ENCODE measurements at regions not wholly inside any gene's neighbourhood (a gene's known extent, or its start where the extent isn't known, plus 50 kb on each side); places are given as distances from the start of the nearest gene placed in this dataset.

- no peak for DNase-seq (ENCODE audit: low spot score)
- no peaks in the 10 kb centered on the region for H3K27me3 ChIP-seq (replicated peaks; ENCODE audit: insufficient read depth)
- H3K9me3 ChIP-seq: no peaks in the 10 kb centered on the region
- H3K36me3 ChIP-seq: no peaks in the 10 kb centered on the region
- H3K4me1 ChIP-seq (ENCODE audit: control insufficient read depth in 1 of 2, low read depth in 2 of 2): peaks cover 17 to 52% of the 10 kb centered on the region in 2 donors
- no peak for TF ChIP-seq CTCF (IDR thresholded peaks at IDR 0.05)
- no peak overlapping the region for H3K4me3 ChIP-seq
- no peak for ATAC-seq (ENCODE audit: insufficient number of reproducible peaks, low FRiP score, low read depth)
- H3K27ac ChIP-seq: peak overlapping the region; percentile 6 to 18
These were observed 200.7 kb upstream of the SLC38A2 start for GRCh38 chr12:46573347-46573658.

GRCh38 chr12:46572644-46573346 is 200.2 kb upstream of the SLC38A2 start:
- H3K27me3 ChIP-seq (replicated peaks; ENCODE audit: insufficient read depth): no peaks in the 10 kb centered on the region
- peak overlapping the region; percentile 6 to 18 for H3K27ac ChIP-seq
- no peak for TF ChIP-seq CTCF (IDR thresholded peaks at IDR 0.05)
- no peaks in the 10 kb centered on the region for H3K36me3 ChIP-seq
- no peak for ATAC-seq (ENCODE audit: insufficient number of reproducible peaks, low FRiP score, low read depth)
- no peak overlapping the region for H3K4me3 ChIP-seq
- no peak for DNase-seq (ENCODE audit: low spot score)
- peaks cover 17 to 46% of the 10 kb centered on the region in 2 donors for H3K4me1 ChIP-seq (ENCODE audit: control insufficient read depth in 1 of 2, low read depth in 2 of 2)
- peaks cover 3% of the 10 kb centered on the region for H3K9me3 ChIP-seq

- Histone ChIP-seq H3K36me3 (no peaks in the 10 kb centered on the region), H3K4me3 (no peak overlapping the region), H3K27me3 (replicated peaks; ENCODE audit: insufficient read depth) (no peaks in the 10 kb centered on the region), H3K4me1 (ENCODE audit: control insufficient read depth in 1 of 2, low read depth in 2 of 2) (peaks cover 17 to 35% of the 10 kb centered on the region in 2 donors), H3K27ac (no peak overlapping the region), H3K9me3 (peaks cover 7% of the 10 kb centered on the region)
- no peak for TF ChIP-seq CTCF (IDR thresholded peaks at IDR 0.05)
- DNase-seq (ENCODE audit: low spot score): no peak
- no peak for ATAC-seq (ENCODE audit: insufficient number of reproducible peaks, low FRiP score, low read depth)
These were observed 199.0 kb upstream of the SLC38A2 start for GRCh38 chr12:46571608-46572007.

- Histone ChIP-seq H3K27ac (no peak overlapping the region), H3K27me3 (replicated peaks; ENCODE audit: insufficient read depth) (no peaks in the 10 kb centered on the region), H3K36me3 (no peaks in the 10 kb centered on the region), H3K9me3 (peaks cover 7% of the 10 kb centered on the region), H3K4me1 (ENCODE audit: control insufficient read depth in 1 of 2, low read depth in 2 of 2) (peaks cover 11 to 24% of the 10 kb centered on the region in 2 donors), H3K4me3 (no peak overlapping the region)
- DNase-seq (ENCODE audit: low spot score): no peak
- ATAC-seq (ENCODE audit: insufficient number of reproducible peaks, low FRiP score, low read depth): no peak
- TF ChIP-seq CTCF (IDR thresholded peaks at IDR 0.05): no peak
These were observed 197.4 kb upstream of the SLC38A2 start for GRCh38 chr12:46569826-46570439.

GRCh38 chr12:46567667-46568066 is 195.1 kb upstream of the SLC38A2 start:
- Histone ChIP-seq H3K9me3 (peaks cover 7% of the 10 kb centered on the region), H3K4me1 (ENCODE audit: control insufficient read depth in 1 of 2, low read depth in 2 of 2) (peaks cover 5 to 6% of the 10 kb centered on the region in 2 donors), H3K36me3 (no peaks in the 10 kb centered on the region), H3K27ac (no peak overlapping the region), H3K4me3 (no peak overlapping the region), H3K27me3 (replicated peaks; ENCODE audit: insufficient read depth) (no peaks in the 10 kb centered on the region)
- no peak for TF ChIP-seq CTCF (IDR thresholded peaks at IDR 0.05)
- DNase-seq (ENCODE audit: low spot score): no peak
- ATAC-seq (ENCODE audit: insufficient number of reproducible peaks, low FRiP score, low read depth): no peak
